Sigmoid colon (tissue), 6 donors: ENCODE measurements at regions not wholly inside any gene's neighbourhood (a gene's known extent, or its start where the extent isn't known, plus 50 kb on each side); places are given as distances from the start of the nearest gene placed in this dataset.

Experiments
- DNase-seq: peaks from one replicate; pipeline ENCODE4 v3.0.0-alpha.2; 2019
- H3K27ac ChIP-seq, 4 donors: fragments of 200-600 bp; sonication (generic); one replicate each; pipeline ENCODE4 v1.5.1; 2016 to 2019; ENCODE audit warnings: mild to moderate bottlenecking in 1 of 4
- H3K27me3 ChIP-seq, 3 donors: fragments of 200-600 bp; sonication (generic); one replicate each; pipeline ENCODE4 v1.5.1; 2019; ENCODE audit warnings: mild to moderate bottlenecking in 1 of 3
- H3K36me3 ChIP-seq, 4 donors: fragments of 200-600 bp; sonication (generic); one replicate each; pipeline ENCODE4 v1.5.1; 2016 to 2019
- H3K4me1 ChIP-seq, 4 donors: fragments of 200-600 bp; sonication (generic); one replicate each; pipeline ENCODE4 v1.5.1; 2017 to 2019
- H3K4me3 ChIP-seq, 4 donors: fragments of 200-600 bp; sonication (generic); one replicate each; pipeline ENCODE4 v1.5.1; 2017 to 2019; ENCODE audit warnings: mild to moderate bottlenecking in 2 of 4, moderate library complexity in 1 of 4
- H3K9me3 ChIP-seq, 4 donors: fragments of 200-600 bp in 3 of 4; sonication (generic) in 3 of 4; one replicate each; pipeline versions ENCODE4 v1.5.1 to v1.6.1; 2013 to 2019
- CTCF ChIP-seq, 4 experiments: fragments of 450-650 bp in 3 of 4; fragments of 200-600 bp in 1 of 4; IDR thresholded peaks; one replicate each; pipeline ENCODE4 v1.5.1; 2016 to 2019; ENCODE audit warnings: antibody characterized with exemption in 4 of 4, mild to moderate bottlenecking in 3 of 4, moderate library complexity in 2 of 4
- EP300 ChIP-seq, 4 donors: sonication (generic); formaldehyde crosslinking; IDR thresholded peaks; one replicate each; pipeline ENCODE4 v1.6.1; 2017; ENCODE audit warnings: antibody characterized with exemption in 4 of 4
- POLR2A ChIP-seq, 2 donors: fragments of 450-650 bp; IDR thresholded peaks; one replicate each; pipeline ENCODE4 v1.6.1; 2016; ENCODE audit warnings: antibody characterized with exemption in 2 of 2, mild to moderate bottlenecking in 2 of 2, moderate library complexity in 2 of 2
- POLR2AphosphoS5 ChIP-seq, 4 donors: sonication (generic); formaldehyde crosslinking; IDR thresholded peaks; one replicate each; pipeline ENCODE4 v1.6.1; 2017; ENCODE audit warnings: antibody characterized with exemption in 4 of 4
- WGBS, 2 donors: extraction: QIAGEN DNeasy Blood & Tissue Kit; methylation state at CpG; one replicate each; pipeline ENCODE4 v1.1.7; 2013; 5-methylcytosine and 5-hydroxymethylcytosine counted together
- intact Hi-C: fragments of 100-400 bp; cut with DNase I; formaldehyde crosslinking; loops from one replicate; pipeline ENCODE4 v1.15.1; 2023
- donor health status: healthy with polysubstance abuse.
- donor health status: healthy.

- TF ChIP-seq EP300 (IDR thresholded peaks at IDR 0.05) (no peak), POLR2A (IDR thresholded peaks at IDR 0.05) (no peak), CTCF (IDR thresholded peaks at IDR 0.05) (no peak), POLR2AphosphoS5 (IDR thresholded peaks at IDR 0.05) (no peak)
- Histone ChIP-seq H3K27ac (no peak overlapping the region), H3K36me3 (no peaks in the 10 kb centered on the region), H3K4me3 (no peak overlapping the region), H3K27me3 (no peaks in the 10 kb centered on the region), H3K4me1 (no peaks in the 10 kb centered on the region), H3K9me3 (no peaks in the 10 kb centered on the region)
- no peak for DNase-seq
- 73 to 80% methylated on average over 5 of the region's 5 CpGs for WGBS, 2 donors
- intact Hi-C loops, result no loop called here
Measured at GRCh38 chr7:19491371-19491770, 217.5 kb downstream of the POLR1F start.

- 73 to 81% methylated on average over 3 of the region's 3 CpGs for WGBS, 2 donors
- Histone ChIP-seq H3K9me3 (no peaks in the 10 kb centered on the region), H3K4me3 (no peak overlapping the region), H3K4me1 (no peaks in the 10 kb centered on the region), H3K36me3 (no peaks in the 10 kb centered on the region), H3K27ac (no peak overlapping the region), H3K27me3 (no peaks in the 10 kb centered on the region)
- intact Hi-C loops, result no loop called here
- peak; percentile 48 for DNase-seq
- no peak for TF ChIP-seq POLR2A (IDR thresholded peaks at IDR 0.05)
- no peak for TF ChIP-seq EP300 (IDR thresholded peaks at IDR 0.05)
- no peak for TF ChIP-seq POLR2AphosphoS5 (IDR thresholded peaks at IDR 0.05)
- no peak for TF ChIP-seq CTCF (IDR thresholded peaks at IDR 0.05)
Measured at GRCh38 chr7:19489162-19489820, 219.5 kb downstream of the POLR1F start.

- Histone ChIP-seq H3K4me1 (no peaks in the 10 kb centered on the region), H3K9me3 (no peaks in the 10 kb centered on the region), H3K27me3 (no peaks in the 10 kb centered on the region), H3K36me3 (no peaks in the 10 kb centered on the region), H3K4me3 (no peak overlapping the region), H3K27ac (no peak overlapping the region)
- WGBS, 2 donors, result 90 to 92% methylated on average over 2 of the region's 2 CpGs
- TF ChIP-seq EP300 (IDR thresholded peaks at IDR 0.05) (no peak), POLR2A (IDR thresholded peaks at IDR 0.05) (no peak), CTCF (IDR thresholded peaks at IDR 0.05) (no peak), POLR2AphosphoS5 (IDR thresholded peaks at IDR 0.05) (no peak)
- no peak for DNase-seq
- intact Hi-C loops, result no loop called here
Measured at GRCh38 chr7:19488056-19488455, 220.8 kb downstream of the POLR1F start.

GRCh38 chr7:19482628-19483027 is 226.2 kb downstream of the POLR1F start:
- H3K4me3 ChIP-seq, result no peak overlapping the region
- H3K9me3 ChIP-seq, result peaks cover 0 to 4% (median 0%) of the 10 kb centered on the region in 4 donors
- 91 to 94% methylated on average over 2 of the region's 2 CpGs for WGBS, 2 donors
- intact Hi-C loops, result no loop called here
- H3K36me3 ChIP-seq, result no peaks in the 10 kb centered on the region
- no peak for DNase-seq
- no peak for TF ChIP-seq EP300 (IDR thresholded peaks at IDR 0.05)
- no peak for TF ChIP-seq CTCF (IDR thresholded peaks at IDR 0.05)
- no peak for TF ChIP-seq POLR2A (IDR thresholded peaks at IDR 0.05)
- TF ChIP-seq POLR2AphosphoS5 (IDR thresholded peaks at IDR 0.05), result no peak
- H3K27me3 ChIP-seq, result no peaks in the 10 kb centered on the region
- no peak overlapping the region for H3K27ac ChIP-seq
- H3K4me1 ChIP-seq, result no peaks in the 10 kb centered on the region

GRCh38 chr7:19480383-19480782 is 228.5 kb downstream of the POLR1F start:
- TF ChIP-seq POLR2A (IDR thresholded peaks at IDR 0.05) (no peak), EP300 (IDR thresholded peaks at IDR 0.05) (no peak), POLR2AphosphoS5 (IDR thresholded peaks at IDR 0.05) (no peak), CTCF (IDR thresholded peaks at IDR 0.05) (no peak)

More at GRCh38 chr7:19480383-19480782, 228.5 kb downstream of the POLR1F start:
- no peaks in the 10 kb centered on the region for H3K27me3 ChIP-seq
- DNase-seq, result no peak
- peaks cover 0 to 4% (median 0%) of the 10 kb centered on the region in 4 donors for H3K9me3 ChIP-seq
- H3K4me3 ChIP-seq, result no peak overlapping the region
- intact Hi-C loops, result no loop called here
- 89 to 92% methylated on average over 3 of the region's 3 CpGs for WGBS, 2 donors
- no peaks in the 10 kb centered on the region for H3K4me1 ChIP-seq
- H3K27ac ChIP-seq, result no peak overlapping the region
- no peaks in the 10 kb centered on the region for H3K36me3 ChIP-seq
